Omental fat pad (tissue), 3 donors: ENCODE measurements at regions not wholly inside any gene's neighbourhood (a gene's known extent, or its start where the extent isn't known, plus 50 kb on each side); places are given as distances from the start of the nearest gene placed in this dataset.
"Not testable (repeated sequence)": the region's sequence is repeated elsewhere in the genome, so short reads cannot be mapped to it uniquely, and the experiment has no call there.

ENCODE experiments used
- ATAC-seq: fragments of 150-250 bp; one replicate; pipeline ENCODE4 v1.9.1; 2016; ENCODE audit warnings: mild to moderate bottlenecking, moderate library complexity; ENCODE audit not compliant: low FRiP score
- DNase-seq: peaks from one replicate; pipeline ENCODE4 v3.0.0-alpha.2; 2019; ENCODE audit warnings: low spot score
- TF ChIP-seq, protein P1 (sequence below), 3 donors: fragments of 450-650 bp; IDR thresholded peaks; one replicate each; pipeline ENCODE4 v1.5.1; 2016 to 2017; ENCODE audit warnings: antibody characterized with exemption in 3 of 3, mild to moderate bottlenecking in 3 of 3, moderate library complexity in 2 of 3

DNA sequence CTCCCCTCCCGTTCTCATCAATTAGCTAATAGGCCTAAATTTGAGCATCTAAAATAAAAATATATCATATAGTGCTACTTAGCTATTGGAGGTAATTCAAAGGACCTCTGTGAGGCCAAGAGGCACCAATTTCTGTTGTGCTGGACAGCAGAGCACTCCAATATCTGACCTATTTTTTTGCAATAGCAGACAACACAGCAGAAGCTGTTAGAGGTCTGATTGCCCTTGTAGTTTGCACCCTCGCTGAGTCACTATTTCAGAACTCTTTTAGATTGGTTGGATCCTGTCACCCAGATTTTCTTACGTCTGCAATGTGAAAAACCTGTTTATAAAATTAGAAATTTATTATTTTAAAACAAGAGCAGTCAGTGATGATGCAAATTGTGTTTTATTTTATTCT, 184.1 kb downstream of the CEP135 start:
- DNase-seq: no peak
- ATAC-seq: no peak

DNA sequence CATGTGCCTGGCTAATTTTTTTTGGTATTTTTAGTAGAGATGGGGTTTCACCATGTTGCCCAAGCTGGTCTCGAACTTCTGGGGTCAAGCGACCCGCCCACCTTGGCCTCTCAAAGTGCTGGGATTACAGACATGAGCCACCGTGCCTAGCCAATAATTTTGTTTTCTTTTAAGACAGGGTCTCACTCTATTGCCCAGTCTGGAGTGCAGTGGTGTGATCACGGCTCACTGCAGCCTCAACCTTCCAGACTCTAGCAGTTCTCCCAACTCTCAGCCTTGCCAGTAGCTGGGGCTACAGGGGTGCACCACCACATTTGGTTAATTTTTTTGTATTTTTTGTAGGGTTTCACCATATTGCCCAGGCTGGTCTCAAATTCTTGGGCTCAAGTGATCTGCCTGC, 183.4 kb downstream of the CEP135 start:
- ATAC-seq: not testable (repeated sequence)

More for the DNA sequence above, 184.1 kb downstream of the CEP135 start:
- TF ChIP-seq, protein P1, sequence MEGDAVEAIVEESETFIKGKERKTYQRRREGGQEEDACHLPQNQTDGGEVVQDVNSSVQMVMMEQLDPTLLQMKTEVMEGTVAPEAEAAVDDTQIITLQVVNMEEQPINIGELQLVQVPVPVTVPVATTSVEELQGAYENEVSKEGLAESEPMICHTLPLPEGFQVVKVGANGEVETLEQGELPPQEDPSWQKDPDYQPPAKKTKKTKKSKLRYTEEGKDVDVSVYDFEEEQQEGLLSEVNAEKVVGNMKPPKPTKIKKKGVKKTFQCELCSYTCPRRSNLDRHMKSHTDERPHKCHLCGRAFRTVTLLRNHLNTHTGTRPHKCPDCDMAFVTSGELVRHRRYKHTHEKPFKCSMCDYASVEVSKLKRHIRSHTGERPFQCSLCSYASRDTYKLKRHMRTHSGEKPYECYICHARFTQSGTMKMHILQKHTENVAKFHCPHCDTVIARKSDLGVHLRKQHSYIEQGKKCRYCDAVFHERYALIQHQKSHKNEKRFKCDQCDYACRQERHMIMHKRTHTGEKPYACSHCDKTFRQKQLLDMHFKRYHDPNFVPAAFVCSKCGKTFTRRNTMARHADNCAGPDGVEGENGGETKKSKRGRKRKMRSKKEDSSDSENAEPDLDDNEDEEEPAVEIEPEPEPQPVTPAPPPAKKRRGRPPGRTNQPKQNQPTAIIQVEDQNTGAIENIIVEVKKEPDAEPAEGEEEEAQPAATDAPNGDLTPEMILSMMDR (IDR thresholded peaks at IDR 0.05): no peak

DNA sequence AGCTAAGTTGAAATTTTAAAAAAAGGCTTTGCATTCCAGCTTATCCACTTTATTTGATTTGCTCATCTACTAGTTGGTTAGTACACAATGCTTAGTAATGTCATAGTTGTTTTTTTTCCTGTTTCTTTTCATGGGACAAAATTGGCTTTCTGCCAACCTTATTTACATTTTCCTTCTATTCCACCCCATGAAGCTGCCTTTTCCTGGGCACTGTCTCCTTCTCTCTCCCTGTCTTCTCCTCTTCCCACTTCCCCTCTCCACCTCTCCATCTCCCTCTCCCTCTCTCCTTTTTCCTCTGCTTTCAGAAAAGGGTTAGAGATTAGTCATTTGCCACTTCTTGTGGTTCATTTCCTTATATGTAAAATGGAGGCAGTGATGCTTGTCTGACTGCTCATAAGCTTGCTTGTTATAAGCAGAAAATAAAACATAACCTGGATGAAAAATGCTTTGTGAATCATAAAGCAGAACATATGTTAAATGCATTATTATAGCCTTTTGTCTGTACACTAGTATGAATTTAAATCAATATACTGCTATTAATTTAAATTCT, 181.9 kb downstream of the CEP135 start:
- ATAC-seq: no peak
- TF ChIP-seq, protein P1 (IDR thresholded peaks at IDR 0.05): no peak

More for the DNA sequence above, 183.4 kb downstream of the CEP135 start:
- not testable (repeated sequence) for DNase-seq

DNA sequence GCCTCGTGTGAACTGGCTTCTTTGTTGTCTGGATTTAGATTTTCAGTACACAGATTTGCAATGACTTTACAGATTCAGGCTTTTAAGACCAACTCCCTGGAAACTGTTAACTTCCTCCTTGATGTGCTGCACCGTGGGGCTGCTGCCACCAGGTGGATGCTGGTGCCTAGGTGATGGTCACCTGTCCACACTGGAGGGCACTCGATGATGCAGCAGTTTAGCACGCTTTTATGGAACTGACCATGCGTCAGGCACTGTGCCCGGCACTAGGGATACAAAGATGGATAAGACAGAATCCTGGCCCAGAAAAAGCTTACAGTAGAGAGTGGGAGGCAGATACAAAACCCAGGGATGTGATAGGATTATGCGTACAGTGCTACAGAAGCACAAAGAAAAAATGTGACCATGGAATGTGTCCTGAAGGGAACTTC, 180.7 kb downstream of the CEP135 start:
- peak; percentile 19 for ATAC-seq

More for the DNA sequence above, 181.9 kb downstream of the CEP135 start:
- DNase-seq: no peak

DNA sequence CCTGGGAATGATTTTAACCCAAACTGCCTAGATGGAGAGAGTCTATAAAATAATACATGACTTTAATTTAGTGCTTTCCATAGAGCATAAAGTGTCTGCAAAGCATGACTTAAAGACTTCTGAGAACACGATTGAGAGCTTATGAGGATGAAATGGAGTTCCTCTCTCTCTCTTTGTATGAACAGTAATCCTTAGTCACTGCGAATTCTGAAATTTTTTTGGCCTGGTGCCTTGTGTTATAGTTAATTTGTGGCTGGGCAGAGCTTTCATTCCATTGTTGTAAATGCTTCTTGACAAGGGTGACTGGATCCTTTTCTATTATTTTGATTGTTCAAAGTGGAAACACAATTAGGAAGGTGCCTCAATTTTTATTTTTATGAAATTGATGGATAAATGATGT, 179.5 kb downstream of the CEP135 start:
- TF ChIP-seq, protein P1 (IDR thresholded peaks at IDR 0.05): no peak
- DNase-seq: no peak

More for the DNA sequence above, 180.7 kb downstream of the CEP135 start:
- TF ChIP-seq, protein P1 (IDR thresholded peaks at IDR 0.05): no peak
- no peak for DNase-seq

DNA sequence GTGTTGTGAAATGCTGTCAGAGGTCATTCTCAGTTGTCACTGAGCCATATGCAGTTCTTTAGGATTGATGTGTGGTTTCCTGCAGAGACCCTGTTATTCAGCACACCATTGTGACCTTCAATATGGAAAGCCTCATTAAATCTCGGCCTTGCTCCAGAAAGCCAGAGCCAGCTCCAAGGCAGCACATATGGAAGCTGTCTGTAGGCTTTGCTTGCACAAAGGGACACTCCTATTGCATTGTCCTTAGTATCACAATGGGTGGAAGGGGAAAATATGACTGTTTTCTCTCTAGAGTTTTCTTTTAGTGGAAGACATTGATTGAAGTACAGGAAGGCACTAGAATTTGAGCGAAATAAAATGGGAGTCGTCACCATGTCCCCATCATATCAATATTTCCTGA, 179.0 kb downstream of the CEP135 start:
- TF ChIP-seq, protein P1 (IDR thresholded peaks at IDR 0.05): no peak
- DNase-seq (no peak), ATAC-seq (no peak)

More for the DNA sequence above, 179.5 kb downstream of the CEP135 start:
- no peak for ATAC-seq

DNA sequence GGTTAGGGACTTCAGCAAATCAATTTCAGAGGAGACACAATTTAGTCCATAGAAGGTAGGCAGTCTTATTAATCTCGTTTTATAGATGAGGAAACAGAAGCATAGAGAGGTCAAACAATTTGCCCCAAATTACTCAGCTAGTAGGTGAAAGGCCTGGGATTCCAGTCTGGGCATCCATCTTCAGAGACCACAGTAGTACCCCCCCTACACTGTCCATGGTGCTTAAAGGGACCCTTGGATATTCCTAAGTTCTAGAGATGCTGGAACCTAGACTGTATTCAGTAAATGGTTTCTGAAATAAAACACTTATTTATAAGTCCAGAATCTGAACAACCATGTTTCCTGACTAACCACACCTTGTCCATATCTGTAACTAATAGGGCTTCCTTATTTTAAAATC, 174.8 kb downstream of the CEP135 start:
- DNase-seq (no peak), ATAC-seq (no peak)
- TF ChIP-seq, protein P1 (IDR thresholded peaks at IDR 0.05): no peak
